GM12878 (cell line): ENCODE measurements at regions not wholly inside any gene's neighbourhood (a gene's known extent, or its start where the extent isn't known, plus 50 kb on each side); places are given as distances from the start of the nearest gene placed in this dataset.

Experiments used
- ATAC-seq: fragments of 200-7000 bp; cut with Tn5 transposase; 3 replicates; pipeline ENCODE4 v1.9.1; 2020; ENCODE audit warnings: mild to moderate bottlenecking, moderate library complexity
- BruUV-seq: library from RNA; stranded (reverse); fragments of 400-500 nt; replicated peaks from 2 replicates; lab custom pipeline; 2021; lab: Mats Ljungman, UMichigan
- CTCF ChIA-PET: fragments of 300-600 bp; sonication (Branson Sonifier 250); formaldehyde crosslinking; extraction: SDS; loops from one replicate; lab custom pipeline; 2021; ENCODE audit warnings: inconsistent platforms; lab: Yijun Ruan, JAX
- POLR2A ChIA-PET: fragments of 350-600 bp; formaldehyde crosslinking; extraction: SDS; loops from one replicate; lab custom pipeline; 2021; ENCODE audit warnings: inconsistent platforms; lab: Charles Lee
- RAD21 ChIA-PET: fragments of 300-600 bp; sonication (Branson Sonifier 250); formaldehyde crosslinking; loops from one replicate; lab custom pipeline; 2023; ENCODE audit warnings: antibody characterized with exemption; ENCODE audit not compliant: unreplicated experiment; lab: Charles Lee
- SMC1A ChIA-PET: fragments of 300-600 bp; sonication (Branson Sonifier 250); formaldehyde crosslinking; loops from one replicate; lab custom pipeline; 2023; ENCODE audit not compliant: unreplicated experiment, uncharacterized antibody; lab: Charles Lee
- DNase-seq: peaks from one replicate; pipeline ENCODE4 v3.0.0-alpha.2; 2011; ENCODE audit warnings: low read depth, low spot score
- FAIRE-seq: peaks from 3 replicates; lab custom pipeline; 2011; peaks lifted over from hg19 to GRCh38; lab: Jason Lieb, UNC
- H2AFZ ChIP-seq: 2 replicates; pipeline ENCODE4 v1.6.0; 2011; ENCODE audit warnings: low read depth, low read length, control low read depth; ENCODE audit not compliant: control insufficient read depth
- H3K27ac ChIP-seq: 2 replicates; pipeline ENCODE4 v1.5.1; 2011; ENCODE audit warnings: control low read depth; ENCODE audit not compliant: control insufficient read depth, insufficient read depth
- H3K27me3 ChIP-seq, 2 experiments: replicated peaks in 1 of 2; 2 replicates each; pipeline versions ENCODE4 v1.6.0 to v1.6.1; 2011; ENCODE audit warnings: low read length in 1 of 2; ENCODE audit not compliant: control insufficient read depth in 2 of 2, insufficient read depth in 2 of 2
- H3K36me3 ChIP-seq, 2 experiments: 2 replicates each; pipeline ENCODE4 v1.5.1; 2011; ENCODE audit warnings: low read length in 1 of 2; ENCODE audit not compliant: control insufficient read depth in 2 of 2, insufficient read depth in 2 of 2
- H3K4me1 ChIP-seq: 2 replicates; pipeline ENCODE4 v1.6.1; 2011; ENCODE audit warnings: mild to moderate bottlenecking, low read length, moderate library complexity, mixed read lengths; ENCODE audit not compliant: control insufficient read depth, insufficient read depth
- H3K4me2 ChIP-seq: 2 replicates; pipeline ENCODE4 v1.6.0; 2011; ENCODE audit warnings: control low read depth; ENCODE audit not compliant: control insufficient read depth, insufficient read depth
- H3K4me3 ChIP-seq: fragments of 200-600 bp; sonication (generic); 2 replicates; pipeline ENCODE4 v1.5.1; 2016
- H3K79me2 ChIP-seq: 2 replicates; pipeline ENCODE4 v1.6.0; 2011; ENCODE audit warnings: low read length; ENCODE audit not compliant: control insufficient read depth, insufficient read depth
- H3K9ac ChIP-seq: 2 replicates; pipeline ENCODE4 v1.8.0; 2011; ENCODE audit warnings: low read length, control low read depth, mixed read lengths; ENCODE audit not compliant: control insufficient read depth, insufficient read depth
- H3K9me3 ChIP-seq: replicated peaks from 3 replicates; pipeline ENCODE4 v1.5.1; 2011; ENCODE audit warnings: mild to moderate bottlenecking, low read length; ENCODE audit not compliant: control insufficient read depth, insufficient read depth
- H4K20me1 ChIP-seq: 2 replicates; pipeline ENCODE4 v1.6.0; 2011; ENCODE audit not compliant: control insufficient read depth, insufficient read depth
- BACH1 ChIP-seq: fragments of 450-650 bp; IDR thresholded peaks from 2 replicates; pipeline ENCODE4 v1.6.1; 2017; ENCODE audit warnings: mild to moderate bottlenecking, borderline replicate concordance
- CBFB ChIP-seq: IDR thresholded peaks from 2 replicates; pipeline ENCODE4 v1.6.1; 2016; ENCODE audit warnings: antibody characterized with exemption, low read depth
- CBX5 ChIP-seq: sonication (generic); IDR thresholded peaks from 2 replicates; pipeline ENCODE4 v1.6.1; 2016; ENCODE audit warnings: low read depth, moderate library complexity, mild to moderate bottlenecking, inconsistent platforms
- HDGF ChIP-seq: fragments of 450-650 bp; IDR thresholded peaks from 2 replicates; pipeline ENCODE4 v1.6.1; 2016; ENCODE audit warnings: antibody characterized with exemption
- WRNIP1 ChIP-seq: IDR thresholded peaks from 2 replicates; pipeline ENCODE4 v1.6.1; 2011; ENCODE audit warnings: low read depth, low read length, improper control_type of control experiment, borderline replicate concordance
- WGBS: methylation state at CpG from one replicate; pipeline ENCODE4 v1.1.6; 2016; ENCODE audit warnings: low lambda C conversion rate; ENCODE audit not compliant: insufficient replicate concordance, insufficient coverage; ENCODE audit errors: missing lambda C conversion rate; 5-methylcytosine and 5-hydroxymethylcytosine counted together
- in situ Hi-C: fragments of 300-500 bp; cut with MboI; formaldehyde crosslinking; loops from 9 replicates; pipeline ENCODE4 v1.14.3; 2018; ENCODE audit warnings: mixed read lengths
- intact Hi-C: fragments of 100-400 bp; cut with micrococcal nuclease; formaldehyde crosslinking; loops from one replicate; pipeline ENCODE4 v1.14.2; 2022; ENCODE audit not compliant: unreplicated experiment
- TF ChIP-seq, protein P1 (sequence below): IDR thresholded peaks from 2 replicates; pipeline ENCODE4 v1.6.1; 2012; ENCODE audit warnings: improper control_type of control experiment, low read depth, low read length; ENCODE audit not compliant: insufficient replicate concordance
- TF ChIP-seq, protein P2 (sequence below): IDR thresholded peaks from 2 replicates; pipeline ENCODE4 v1.6.1; 2011; ENCODE audit warnings: low read depth, low read length, improper control_type of control experiment, borderline replicate concordance
- TF ChIP-seq, protein P3 (sequence below): fragments of 450-650 bp; IDR thresholded peaks from 2 replicates; pipeline ENCODE4 v1.6.1; 2014; ENCODE audit warnings: mild to moderate bottlenecking
- TF ChIP-seq, protein P4 (sequence below): IDR thresholded peaks from 2 replicates; pipeline ENCODE4 v1.6.1; 2011; ENCODE audit warnings: mild to moderate bottlenecking, low read depth, low read length, moderate library complexity; ENCODE audit not compliant: insufficient replicate concordance

DNA sequence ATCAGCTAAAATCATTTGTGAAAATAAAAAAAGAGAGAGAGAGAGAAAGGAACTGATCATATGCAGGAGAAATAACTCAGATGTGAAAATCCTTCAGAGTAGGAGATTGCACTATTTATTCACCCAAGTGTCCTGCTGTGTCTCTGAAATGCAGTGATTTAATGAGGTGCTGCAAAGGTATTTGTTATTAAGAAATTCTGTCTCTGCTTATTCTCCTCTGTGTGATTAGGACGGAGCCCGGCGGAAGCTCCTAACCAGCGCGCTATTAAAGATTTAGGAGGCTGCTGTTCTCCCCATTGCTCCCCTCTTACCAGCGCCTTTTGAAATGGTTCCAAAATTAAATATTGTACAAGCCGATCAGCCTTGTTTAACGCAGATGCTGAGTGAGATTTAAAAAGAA is 528.3 kb downstream of the BUD13 start:
- TF ChIP-seq, protein P1, sequence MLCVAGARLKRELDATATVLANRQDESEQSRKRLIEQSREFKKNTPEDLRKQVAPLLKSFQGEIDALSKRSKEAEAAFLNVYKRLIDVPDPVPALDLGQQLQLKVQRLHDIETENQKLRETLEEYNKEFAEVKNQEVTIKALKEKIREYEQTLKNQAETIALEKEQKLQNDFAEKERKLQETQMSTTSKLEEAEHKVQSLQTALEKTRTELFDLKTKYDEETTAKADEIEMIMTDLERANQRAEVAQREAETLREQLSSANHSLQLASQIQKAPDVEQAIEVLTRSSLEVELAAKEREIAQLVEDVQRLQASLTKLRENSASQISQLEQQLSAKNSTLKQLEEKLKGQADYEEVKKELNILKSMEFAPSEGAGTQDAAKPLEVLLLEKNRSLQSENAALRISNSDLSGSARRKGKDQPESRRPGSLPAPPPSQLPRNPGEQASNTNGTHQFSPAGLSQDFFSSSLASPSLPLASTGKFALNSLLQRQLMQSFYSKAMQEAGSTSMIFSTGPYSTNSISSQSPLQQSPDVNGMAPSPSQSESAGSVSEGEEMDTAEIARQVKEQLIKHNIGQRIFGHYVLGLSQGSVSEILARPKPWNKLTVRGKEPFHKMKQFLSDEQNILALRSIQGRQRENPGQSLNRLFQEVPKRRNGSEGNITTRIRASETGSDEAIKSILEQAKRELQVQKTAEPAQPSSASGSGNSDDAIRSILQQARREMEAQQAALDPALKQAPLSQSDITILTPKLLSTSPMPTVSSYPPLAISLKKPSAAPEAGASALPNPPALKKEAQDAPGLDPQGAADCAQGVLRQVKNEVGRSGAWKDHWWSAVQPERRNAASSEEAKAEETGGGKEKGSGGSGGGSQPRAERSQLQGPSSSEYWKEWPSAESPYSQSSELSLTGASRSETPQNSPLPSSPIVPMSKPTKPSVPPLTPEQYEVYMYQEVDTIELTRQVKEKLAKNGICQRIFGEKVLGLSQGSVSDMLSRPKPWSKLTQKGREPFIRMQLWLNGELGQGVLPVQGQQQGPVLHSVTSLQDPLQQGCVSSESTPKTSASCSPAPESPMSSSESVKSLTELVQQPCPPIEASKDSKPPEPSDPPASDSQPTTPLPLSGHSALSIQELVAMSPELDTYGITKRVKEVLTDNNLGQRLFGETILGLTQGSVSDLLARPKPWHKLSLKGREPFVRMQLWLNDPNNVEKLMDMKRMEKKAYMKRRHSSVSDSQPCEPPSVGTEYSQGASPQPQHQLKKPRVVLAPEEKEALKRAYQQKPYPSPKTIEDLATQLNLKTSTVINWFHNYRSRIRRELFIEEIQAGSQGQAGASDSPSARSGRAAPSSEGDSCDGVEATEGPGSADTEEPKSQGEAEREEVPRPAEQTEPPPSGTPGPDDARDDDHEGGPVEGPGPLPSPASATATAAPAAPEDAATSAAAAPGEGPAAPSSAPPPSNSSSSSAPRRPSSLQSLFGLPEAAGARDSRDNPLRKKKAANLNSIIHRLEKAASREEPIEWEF, result no peak
- TF ChIP-seq, protein P2, sequence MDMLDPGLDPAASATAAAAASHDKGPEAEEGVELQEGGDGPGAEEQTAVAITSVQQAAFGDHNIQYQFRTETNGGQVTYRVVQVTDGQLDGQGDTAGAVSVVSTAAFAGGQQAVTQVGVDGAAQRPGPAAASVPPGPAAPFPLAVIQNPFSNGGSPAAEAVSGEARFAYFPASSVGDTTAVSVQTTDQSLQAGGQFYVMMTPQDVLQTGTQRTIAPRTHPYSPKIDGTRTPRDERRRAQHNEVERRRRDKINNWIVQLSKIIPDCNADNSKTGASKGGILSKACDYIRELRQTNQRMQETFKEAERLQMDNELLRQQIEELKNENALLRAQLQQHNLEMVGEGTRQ, result no peak
- TF ChIP-seq BACH1 (no peak), CBX5 (no peak), WRNIP1 (no peak), HDGF (no peak), CBFB (no peak)
- TF ChIP-seq, protein P3, sequence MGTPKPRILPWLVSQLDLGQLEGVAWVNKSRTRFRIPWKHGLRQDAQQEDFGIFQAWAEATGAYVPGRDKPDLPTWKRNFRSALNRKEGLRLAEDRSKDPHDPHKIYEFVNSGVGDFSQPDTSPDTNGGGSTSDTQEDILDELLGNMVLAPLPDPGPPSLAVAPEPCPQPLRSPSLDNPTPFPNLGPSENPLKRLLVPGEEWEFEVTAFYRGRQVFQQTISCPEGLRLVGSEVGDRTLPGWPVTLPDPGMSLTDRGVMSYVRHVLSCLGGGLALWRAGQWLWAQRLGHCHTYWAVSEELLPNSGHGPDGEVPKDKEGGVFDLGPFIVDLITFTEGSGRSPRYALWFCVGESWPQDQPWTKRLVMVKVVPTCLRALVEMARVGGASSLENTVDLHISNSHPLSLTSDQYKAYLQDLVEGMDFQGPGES, result no peak
- TF ChIP-seq, protein P4, sequence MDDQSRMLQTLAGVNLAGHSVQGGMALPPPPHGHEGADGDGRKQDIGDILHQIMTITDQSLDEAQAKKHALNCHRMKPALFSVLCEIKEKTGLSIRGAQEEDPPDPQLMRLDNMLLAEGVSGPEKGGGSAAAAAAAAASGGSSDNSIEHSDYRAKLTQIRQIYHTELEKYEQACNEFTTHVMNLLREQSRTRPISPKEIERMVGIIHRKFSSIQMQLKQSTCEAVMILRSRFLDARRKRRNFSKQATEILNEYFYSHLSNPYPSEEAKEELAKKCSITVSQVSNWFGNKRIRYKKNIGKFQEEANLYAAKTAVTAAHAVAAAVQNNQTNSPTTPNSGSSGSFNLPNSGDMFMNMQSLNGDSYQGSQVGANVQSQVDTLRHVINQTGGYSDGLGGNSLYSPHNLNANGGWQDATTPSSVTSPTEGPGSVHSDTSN, result no peak
- 59% methylated on average over 8 of the region's 8 CpGs for WGBS
- no TSS peak for BruUV-seq
- no peaks in the 10 kb centered on the region for H3K79me2 ChIP-seq
- no peak for FAIRE-seq
- RAD21 ChIA-PET, result no interaction called here
- CTCF ChIA-PET, result no interaction called here
- SMC1A ChIA-PET, result no interaction called here
- ATAC-seq, result no peak
- H3K9ac ChIP-seq, result no peak overlapping the region
- in situ Hi-C loops, result no loop called here
- H2AFZ ChIP-seq, result no peak overlapping the region
- POLR2A ChIA-PET, result no interaction called here
- intact Hi-C loops, result no loop called here
- H3K27ac ChIP-seq, result no peak overlapping the region
- no peaks in the 10 kb centered on the region for H3K36me3 ChIP-seq
- no peaks in the 10 kb centered on the region for H3K4me1 ChIP-seq
- no peaks in the 10 kb centered on the region for H3K9me3 ChIP-seq
- no peak overlapping the region for H3K4me3 ChIP-seq
- no peaks in the 10 kb centered on the region for H4K20me1 ChIP-seq
- DNase-seq, result no peak
- 0 out of 4 replicates have a peak, but pooled peaks cover 0 to 4% of the 10 kb centered on the region in 2 experiments for H3K27me3 ChIP-seq
- no peak overlapping the region for H3K4me2 ChIP-seq
